HCT116 (cell line): ENCODE measurements at regions not wholly inside any gene's neighbourhood (a gene's known extent, or its start where the extent isn't known, plus 50 kb on each side); places are given as distances from the start of the nearest gene placed in this dataset.

Source experiments
- ATAC-seq: fragments of 200-7000 bp; cut with Tn5 transposase; 2 replicates; pipeline ENCODE4 v1.9.1; 2020; ENCODE audit warnings: mild to moderate bottlenecking, moderate library complexity
- BruUV-seq: library from RNA; stranded (reverse); fragments of 400-500 nt; replicated peaks from 2 replicates; lab custom pipeline; 2021; lab: Mats Ljungman, UMichigan
- CTCF ChIA-PET: fragments of 300-600 bp; sonication (Branson Sonifier 250); formaldehyde crosslinking; loops from one replicate; lab custom pipeline; 2021; ENCODE audit warnings: antibody characterized with exemption; lab: Charles Lee
- POLR2A ChIA-PET: fragments of 300-600, 350-600 bp; sonication (Branson Sonifier 250); formaldehyde crosslinking; loops from one replicate; lab custom pipeline; 2021; ENCODE audit warnings: antibody characterized with exemption; lab: Charles Lee
- RAD21 ChIA-PET, 2 experiments: fragments of 300-600 bp; sonication (Branson Sonifier 250); formaldehyde crosslinking; loops; one replicate each; lab custom pipeline; 2023; ENCODE audit warnings: low total read pairs in 2 of 2; ENCODE audit not compliant: uncharacterized antibody in 2 of 2, unreplicated experiment in 2 of 2, low non-redundant PET in 1 of 2; lab: Charles Lee
- DNase-seq: peaks from one replicate; pipeline ENCODE4 v3.0.0-alpha.2; 2010; ENCODE audit warnings: low read depth, low spot score
- H2AFZ ChIP-seq: fragments of 200-600 bp; shearing (Covaris generic), sonication (generic); 2 replicates; pipeline ENCODE4 v1.6.1; 2017; ENCODE audit warnings: low read depth, mixed run types, mixed read lengths, antibody characterized with exemption, low read length; ENCODE audit not compliant: poor library complexity, severe bottlenecking
- H3K27ac ChIP-seq: 2 replicates; pipeline ENCODE4 v1.5.1; 2012; ENCODE audit warnings: low read depth, low read length
- H3K27me3 ChIP-seq: fragments of 200-600 bp; sonication (generic); 2 replicates; pipeline ENCODE4 v1.6.1; 2016; ENCODE audit warnings: mixed run types, low read length, mixed read lengths; ENCODE audit not compliant: insufficient read depth
- H3K36me3 ChIP-seq, 2 experiments: fragments of 200-500 bp in 1 of 2; fragments of 200-600 bp in 1 of 2; sonication (Bioruptor generic) in 1 of 2; sonication (generic) in 1 of 2; 2 replicates each; pipeline versions ENCODE4 v1.5.1 to v1.6.1; 2014 to 2016; ENCODE audit warnings: low read length in 2 of 2, inconsistent platforms in 1 of 2, mixed read lengths in 1 of 2, mixed run types in 1 of 2; ENCODE audit not compliant: insufficient read depth in 2 of 2, control insufficient read depth in 1 of 2
- H3K4me1 ChIP-seq, 2 experiments: fragments of 200-600 bp in 1 of 2; sonication (generic) in 1 of 2; 2 replicates each; pipeline versions ENCODE4 v1.5.1 to v1.6.1; 2012 to 2017; ENCODE audit warnings: low read length in 2 of 2, inconsistent platforms in 1 of 2, mild to moderate bottlenecking in 1 of 2, mixed read lengths in 1 of 2, mixed run types in 1 of 2, moderate library complexity in 1 of 2; ENCODE audit not compliant: insufficient read depth in 2 of 2, control insufficient read depth in 1 of 2
- H3K4me2 ChIP-seq: fragments of 200-600 bp; sonication (generic); 2 replicates; pipeline ENCODE4 v1.6.1; 2017; ENCODE audit warnings: mixed run types, low read length, mixed read lengths
- H3K4me3 ChIP-seq, 2 experiments: fragments of 200-600 bp in 1 of 2; sonication (generic) in 1 of 2; replicated peaks in 1 of 2; 2 replicates each; pipeline ENCODE4 v1.5.1; 2011 to 2016; ENCODE audit warnings: low read length in 2 of 2, control low read depth in 1 of 2, low read depth in 1 of 2, mild to moderate bottlenecking in 1 of 2, mixed read lengths in 1 of 2, mixed run types in 1 of 2
- H3K79me2 ChIP-seq: fragments of 200-600 bp; sonication (generic); 2 replicates; pipeline ENCODE4 v1.6.1; 2017; ENCODE audit warnings: mild to moderate bottlenecking, mixed run types, low read length, moderate library complexity, mixed read lengths; ENCODE audit not compliant: insufficient read depth
- H3K9ac ChIP-seq: fragments of 200-600 bp; sonication (generic); 2 replicates; pipeline ENCODE4 v1.6.1; 2016; ENCODE audit warnings: low read length, mixed read lengths
- H3K9me2 ChIP-seq: fragments of 200-600 bp; sonication (generic), shearing (Covaris generic); 2 replicates; pipeline ENCODE4 v1.6.1; 2017; ENCODE audit warnings: mixed run types, mild to moderate bottlenecking, moderate library complexity; ENCODE audit not compliant: insufficient read depth
- H3K9me3 ChIP-seq, 2 experiments: fragments of 200-500 bp in 1 of 2; fragments of 200-600 bp in 1 of 2; sonication (Bioruptor generic) in 1 of 2; sonication (generic) in 1 of 2; 2 replicates each; pipeline ENCODE4 v1.6.1; 2014 to 2017; ENCODE audit warnings: low read length in 2 of 2, mixed read lengths in 2 of 2, inconsistent platforms in 1 of 2, low read depth in 1 of 2, mild to moderate bottlenecking in 1 of 2, mixed run types in 1 of 2, moderate library complexity in 1 of 2; ENCODE audit not compliant: control insufficient read depth in 1 of 2, insufficient read depth in 1 of 2
- H4K20me1 ChIP-seq: fragments of 200-600 bp; sonication (generic), shearing (Covaris generic); 2 replicates; pipeline ENCODE4 v1.6.1; 2017; ENCODE audit warnings: mixed run types, mild to moderate bottlenecking, moderate library complexity; ENCODE audit not compliant: insufficient read depth
- CBX3 ChIP-seq: IDR thresholded peaks from 2 replicates; pipeline ENCODE4 v1.6.1; 2012; ENCODE audit warnings: low read depth
- EGR1 ChIP-seq: IDR thresholded peaks from 2 replicates; pipeline ENCODE4 v1.6.1; 2012; ENCODE audit warnings: low read depth
- ELF1 ChIP-seq: IDR thresholded peaks from 2 replicates; pipeline ENCODE4 v1.6.1; 2012; ENCODE audit warnings: low read depth, borderline replicate concordance
- EZH2phosphoT487 ChIP-seq: fragments of 200-600 bp; IDR thresholded peaks from 2 replicates; pipeline ENCODE4 v1.6.1; 2018; ENCODE audit warnings: antibody characterized with exemption, borderline replicate concordance
- POLR2A ChIP-seq: IDR thresholded peaks from 2 replicates; pipeline ENCODE4 v1.7.0; 2011; ENCODE audit warnings: borderline replicate concordance; ENCODE audit not compliant: insufficient read depth, insufficient read length; ENCODE audit errors: extremely low read depth
- RAD21 ChIP-seq: IDR thresholded peaks from 2 replicates; pipeline ENCODE4 v1.6.1; 2012; ENCODE audit warnings: low read depth, mild to moderate bottlenecking
- SIN3A ChIP-seq: IDR thresholded peaks from 2 replicates; pipeline ENCODE4 v1.6.1; 2012; ENCODE audit warnings: low read depth
- SP1 ChIP-seq: IDR thresholded peaks from 2 replicates; pipeline ENCODE4 v1.6.1; 2012; ENCODE audit warnings: low read depth
- SRF ChIP-seq: IDR thresholded peaks from 2 replicates; pipeline ENCODE4 v1.6.1; 2012; ENCODE audit warnings: low read depth
- TCF7L2 ChIP-seq: IDR thresholded peaks from 2 replicates; pipeline ENCODE4 v1.7.0; 2011; ENCODE audit warnings: borderline replicate concordance, inconsistent platforms; ENCODE audit not compliant: insufficient read depth, insufficient read length; ENCODE audit errors: extremely low read depth
- ZFX ChIP-seq: fragments of 450-650 bp; IDR thresholded peaks from 2 replicates; pipeline ENCODE4 v1.6.1; 2017
- intact Hi-C: fragments of 100-400 bp; cut with micrococcal nuclease; formaldehyde crosslinking; loops from 2 replicates; pipeline ENCODE4 v1.10.0; 2022
- TF ChIP-seq, protein P1 (sequence below): IDR thresholded peaks from 2 replicates; pipeline ENCODE4 v1.6.1; 2012; ENCODE audit warnings: low read depth
- TF ChIP-seq, protein P2 (sequence below): IDR thresholded peaks from 2 replicates; pipeline ENCODE4 v1.6.1; 2012
- TF ChIP-seq, protein P3 (sequence below): IDR thresholded peaks from 2 replicates; pipeline ENCODE4 v1.6.1; 2011; ENCODE audit warnings: mild to moderate bottlenecking, low read length, moderate library complexity; ENCODE audit not compliant: insufficient replicate concordance; ENCODE audit errors: extremely low read depth
- TF ChIP-seq, protein P4 (sequence below): IDR thresholded peaks from 2 replicates; pipeline ENCODE4 v1.6.1; 2012

DNA sequence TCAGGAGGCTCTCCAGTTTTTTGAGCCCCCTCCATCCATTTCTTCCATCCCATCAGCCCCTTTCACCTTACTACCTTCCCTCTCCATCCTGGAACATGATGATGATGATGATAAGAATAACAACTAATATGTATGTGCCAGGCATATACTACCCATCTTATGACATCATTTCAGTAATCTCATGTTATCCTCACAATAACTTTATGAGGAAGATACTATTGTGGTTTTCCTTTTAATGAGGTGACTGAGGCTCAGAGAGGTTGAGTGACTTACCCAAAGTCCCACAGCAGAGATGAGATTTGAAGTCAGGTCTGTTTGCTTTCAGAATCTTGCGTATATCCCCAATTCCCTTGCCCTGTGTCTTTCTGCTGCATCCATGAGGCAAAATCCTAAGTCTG, 55.1 kb downstream of the RTL9 start (continued):
- TF ChIP-seq, protein P1, sequence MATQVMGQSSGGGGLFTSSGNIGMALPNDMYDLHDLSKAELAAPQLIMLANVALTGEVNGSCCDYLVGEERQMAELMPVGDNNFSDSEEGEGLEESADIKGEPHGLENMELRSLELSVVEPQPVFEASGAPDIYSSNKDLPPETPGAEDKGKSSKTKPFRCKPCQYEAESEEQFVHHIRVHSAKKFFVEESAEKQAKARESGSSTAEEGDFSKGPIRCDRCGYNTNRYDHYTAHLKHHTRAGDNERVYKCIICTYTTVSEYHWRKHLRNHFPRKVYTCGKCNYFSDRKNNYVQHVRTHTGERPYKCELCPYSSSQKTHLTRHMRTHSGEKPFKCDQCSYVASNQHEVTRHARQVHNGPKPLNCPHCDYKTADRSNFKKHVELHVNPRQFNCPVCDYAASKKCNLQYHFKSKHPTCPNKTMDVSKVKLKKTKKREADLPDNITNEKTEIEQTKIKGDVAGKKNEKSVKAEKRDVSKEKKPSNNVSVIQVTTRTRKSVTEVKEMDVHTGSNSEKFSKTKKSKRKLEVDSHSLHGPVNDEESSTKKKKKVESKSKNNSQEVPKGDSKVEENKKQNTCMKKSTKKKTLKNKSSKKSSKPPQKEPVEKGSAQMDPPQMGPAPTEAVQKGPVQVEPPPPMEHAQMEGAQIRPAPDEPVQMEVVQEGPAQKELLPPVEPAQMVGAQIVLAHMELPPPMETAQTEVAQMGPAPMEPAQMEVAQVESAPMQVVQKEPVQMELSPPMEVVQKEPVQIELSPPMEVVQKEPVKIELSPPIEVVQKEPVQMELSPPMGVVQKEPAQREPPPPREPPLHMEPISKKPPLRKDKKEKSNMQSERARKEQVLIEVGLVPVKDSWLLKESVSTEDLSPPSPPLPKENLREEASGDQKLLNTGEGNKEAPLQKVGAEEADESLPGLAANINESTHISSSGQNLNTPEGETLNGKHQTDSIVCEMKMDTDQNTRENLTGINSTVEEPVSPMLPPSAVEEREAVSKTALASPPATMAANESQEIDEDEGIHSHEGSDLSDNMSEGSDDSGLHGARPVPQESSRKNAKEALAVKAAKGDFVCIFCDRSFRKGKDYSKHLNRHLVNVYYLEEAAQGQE, result no peak
- TF ChIP-seq SIN3A (no peak), CBX3 (no peak), TCF7L2 (no peak), EGR1 (no peak), RAD21 (no peak), ELF1 (no peak), SP1 (no peak), ZFX (no peak), SRF (no peak)
- TF ChIP-seq, protein P2, sequence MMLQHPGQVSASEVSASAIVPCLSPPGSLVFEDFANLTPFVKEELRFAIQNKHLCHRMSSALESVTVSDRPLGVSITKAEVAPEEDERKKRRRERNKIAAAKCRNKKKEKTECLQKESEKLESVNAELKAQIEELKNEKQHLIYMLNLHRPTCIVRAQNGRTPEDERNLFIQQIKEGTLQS, result no peak
- TF ChIP-seq, all 23 proteins: peak for 0

DNA sequence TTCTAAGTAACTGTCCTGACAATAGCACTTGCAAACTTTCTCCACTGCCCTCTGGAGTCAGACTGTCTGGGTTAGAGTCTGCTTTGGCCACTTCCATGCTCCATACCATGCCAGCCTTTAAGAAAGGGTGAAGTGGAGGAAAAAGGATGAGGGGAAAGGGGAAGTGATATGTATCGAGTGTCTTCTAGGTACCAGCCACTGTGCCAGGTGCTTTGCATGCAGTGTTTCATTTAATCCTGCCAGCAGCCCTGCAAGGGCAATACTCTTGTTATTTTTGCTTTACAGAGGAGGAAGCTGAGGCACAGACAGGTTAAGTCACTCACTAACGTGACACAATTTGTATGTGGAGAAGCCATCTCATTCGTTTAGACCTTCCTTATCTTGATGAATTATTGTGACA, 55.6 kb downstream of the RTL9 start:
- H3K4me2 ChIP-seq, result no peak overlapping the region
- H3K9me3 ChIP-seq, result no peaks in the 10 kb centered on the region
- H2AFZ ChIP-seq, result no peak overlapping the region
- H3K4me3 ChIP-seq, result no peak overlapping the region
- no peak overlapping the region for H3K9ac ChIP-seq
- ATAC-seq (no peak), DNase-seq (no peak)
- no peaks in the 10 kb centered on the region for H3K9me2 ChIP-seq
- no peaks in the 10 kb centered on the region for H4K20me1 ChIP-seq
- no peaks in the 10 kb centered on the region for H3K79me2 ChIP-seq
- H3K27ac ChIP-seq, result no peak overlapping the region
- no peaks in the 10 kb centered on the region for H3K27me3 ChIP-seq
- TF ChIP-seq EZH2phosphoT487, result no peak
- TF ChIP-seq ZFX, result no peak
- TF ChIP-seq, protein P3, sequence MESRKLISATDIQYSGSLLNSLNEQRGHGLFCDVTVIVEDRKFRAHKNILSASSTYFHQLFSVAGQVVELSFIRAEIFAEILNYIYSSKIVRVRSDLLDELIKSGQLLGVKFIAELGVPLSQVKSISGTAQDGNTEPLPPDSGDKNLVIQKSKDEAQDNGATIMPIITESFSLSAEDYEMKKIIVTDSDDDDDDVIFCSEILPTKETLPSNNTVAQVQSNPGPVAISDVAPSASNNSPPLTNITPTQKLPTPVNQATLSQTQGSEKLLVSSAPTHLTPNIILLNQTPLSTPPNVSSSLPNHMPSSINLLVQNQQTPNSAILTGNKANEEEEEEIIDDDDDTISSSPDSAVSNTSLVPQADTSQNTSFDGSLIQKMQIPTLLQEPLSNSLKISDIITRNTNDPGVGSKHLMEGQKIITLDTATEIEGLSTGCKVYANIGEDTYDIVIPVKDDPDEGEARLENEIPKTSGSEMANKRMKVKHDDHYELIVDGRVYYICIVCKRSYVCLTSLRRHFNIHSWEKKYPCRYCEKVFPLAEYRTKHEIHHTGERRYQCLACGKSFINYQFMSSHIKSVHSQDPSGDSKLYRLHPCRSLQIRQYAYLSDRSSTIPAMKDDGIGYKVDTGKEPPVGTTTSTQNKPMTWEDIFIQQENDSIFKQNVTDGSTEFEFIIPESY, result no peak
- TF ChIP-seq, protein P4, sequence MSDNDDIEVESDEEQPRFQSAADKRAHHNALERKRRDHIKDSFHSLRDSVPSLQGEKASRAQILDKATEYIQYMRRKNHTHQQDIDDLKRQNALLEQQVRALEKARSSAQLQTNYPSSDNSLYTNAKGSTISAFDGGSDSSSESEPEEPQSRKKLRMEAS, result no peak
- no peak for TF ChIP-seq POLR2A
- no TSS peak for BruUV-seq
- POLR2A ChIA-PET, result no interaction called here
- intact Hi-C loops, result loop anchor here (10.0 kb wide), 2 partner anchors 499 to 929 kb away; partner anchors contain the start of gene GUCY2F
- RAD21 ChIA-PET, result no interaction called here
- CTCF ChIA-PET, result interaction anchor here (1.0 to 2.4 kb wide), 4 partner anchors 25 to 433 kb away, joined by 3 to 8 read pairs (median 5); no protein-coding TSS in a partner anchor
- no peaks in the 10 kb centered on the region for H3K36me3 ChIP-seq
- H3K4me1 ChIP-seq, result peaks cover 5 to 30% of the 10 kb centered on the region in 2 experiments; a peak in 3 of 4 replicates
